CD4-positive, alpha-beta T cell treated with Interleukin-6 at 100 ng/mL for 8 hours (primary cell): ENCODE measurements at regions not wholly inside any gene's neighbourhood (a gene's known extent, or its start where the extent isn't known, plus 50 kb on each side); places are given as distances from the start of the nearest gene placed in this dataset.

Experiments used
- DNase-seq: peaks from one replicate; pipeline ENCODE4 v3.0.0-alpha.2; 2020; ENCODE audit warnings: mixed read lengths, low spot score

DNA sequence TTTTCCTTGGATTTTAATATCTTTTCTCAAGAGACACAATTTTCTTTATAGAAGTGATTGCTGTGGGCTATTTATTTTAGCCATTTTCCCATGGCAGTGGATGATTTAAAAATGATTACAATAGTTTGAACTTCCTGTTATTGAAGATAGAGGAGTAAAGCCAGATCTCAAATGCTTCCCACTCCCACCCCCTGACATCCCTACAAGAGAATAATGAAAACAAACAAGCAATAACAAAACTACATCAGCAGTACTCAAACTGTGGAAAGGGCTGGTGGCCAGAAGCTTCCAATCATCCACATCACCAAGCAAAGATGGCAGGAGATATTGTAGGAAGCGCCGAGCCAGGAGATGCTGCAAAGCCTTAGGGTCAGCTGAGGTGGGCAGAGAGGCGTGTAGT is 831.1 kb upstream of the NR2F2 start:
- no peak for DNase-seq

DNA sequence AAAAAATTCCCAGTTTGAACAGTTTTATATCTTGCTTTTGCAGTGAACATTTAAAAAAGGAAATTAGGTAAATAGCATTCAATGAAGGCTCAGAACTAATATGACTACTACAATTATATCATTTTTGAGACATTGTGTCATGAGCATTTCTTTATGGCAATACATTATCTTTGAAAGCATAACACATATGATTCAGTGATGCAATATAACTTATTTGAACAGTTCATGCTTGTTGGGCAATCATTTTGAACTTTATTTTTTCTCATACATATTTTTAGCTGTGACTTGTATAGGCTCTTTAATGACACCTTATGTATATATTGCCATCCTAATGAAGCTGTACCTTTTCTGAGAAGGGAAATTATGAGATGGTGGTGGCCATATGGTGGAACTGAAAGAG is 828.6 kb upstream of the NR2F2 start:
- no peak for DNase-seq

DNA sequence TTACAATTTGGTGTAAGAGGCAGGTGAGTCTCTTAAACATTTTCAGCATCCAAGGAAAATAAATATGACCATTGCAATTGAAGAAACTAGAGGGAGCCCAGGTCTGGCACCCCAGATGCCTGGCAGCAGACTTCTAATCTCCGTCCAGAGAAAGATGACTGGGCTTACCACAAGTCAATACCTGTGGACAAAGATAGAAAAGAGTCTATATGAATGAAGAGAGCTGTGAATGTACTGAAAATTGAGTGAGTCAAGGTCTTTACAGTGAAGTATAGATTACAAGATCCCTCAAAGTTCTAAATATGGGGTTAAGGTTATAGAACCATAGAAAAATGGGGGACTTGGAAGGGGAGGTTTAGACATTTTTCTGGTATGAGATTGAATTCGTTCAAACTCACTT is 827.4 kb upstream of the NR2F2 start:
- no peak for DNase-seq

DNA sequence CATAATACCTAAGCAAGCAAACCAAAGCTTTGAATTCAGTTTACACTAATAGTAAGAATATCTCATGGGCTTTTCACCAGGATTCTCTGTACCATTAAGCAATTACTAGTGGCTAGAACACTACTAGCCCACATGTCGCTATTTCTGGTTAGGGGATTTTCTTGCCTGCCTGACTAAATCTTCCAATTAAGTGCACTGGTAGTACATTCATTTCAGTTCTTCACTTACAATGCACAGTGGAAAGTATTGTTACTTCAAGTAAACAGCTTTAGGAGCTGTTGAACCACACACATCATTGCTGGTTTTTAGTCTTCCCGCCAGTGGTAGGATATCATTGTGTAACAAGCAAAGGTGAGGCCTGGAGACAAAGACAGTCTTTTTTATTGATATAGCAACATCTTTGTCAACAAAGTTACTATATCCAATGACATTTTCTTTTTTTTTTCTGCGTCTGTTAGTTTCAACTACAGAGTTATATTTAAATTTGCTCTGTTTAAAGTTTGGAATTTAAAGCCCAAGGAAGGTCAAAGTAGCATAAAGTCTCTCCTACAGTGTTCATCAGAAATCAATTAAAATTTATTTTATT is 826.8 kb upstream of the NR2F2 start:
- DNase-seq: no peak

DNA sequence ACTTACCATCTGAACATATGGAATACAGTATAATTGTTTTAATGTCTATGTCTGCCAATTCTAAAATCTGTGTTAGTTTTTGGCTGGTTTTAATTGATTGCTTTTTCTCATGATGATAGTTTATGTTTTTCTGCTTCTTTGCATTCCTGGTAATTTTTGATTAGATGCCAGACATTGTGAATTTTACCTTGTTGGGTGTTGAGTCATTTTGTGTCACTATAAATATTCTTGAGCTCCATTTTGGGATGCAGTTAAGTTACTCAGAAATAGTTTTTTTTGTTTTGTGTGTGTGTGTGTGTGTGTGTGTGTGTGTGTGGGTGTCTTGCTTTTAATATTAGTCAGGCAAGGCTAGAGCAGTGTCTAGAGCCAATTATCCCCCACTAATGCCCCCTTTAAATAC is 818.8 kb upstream of the NR2F2 start:
- no peak for DNase-seq

DNA sequence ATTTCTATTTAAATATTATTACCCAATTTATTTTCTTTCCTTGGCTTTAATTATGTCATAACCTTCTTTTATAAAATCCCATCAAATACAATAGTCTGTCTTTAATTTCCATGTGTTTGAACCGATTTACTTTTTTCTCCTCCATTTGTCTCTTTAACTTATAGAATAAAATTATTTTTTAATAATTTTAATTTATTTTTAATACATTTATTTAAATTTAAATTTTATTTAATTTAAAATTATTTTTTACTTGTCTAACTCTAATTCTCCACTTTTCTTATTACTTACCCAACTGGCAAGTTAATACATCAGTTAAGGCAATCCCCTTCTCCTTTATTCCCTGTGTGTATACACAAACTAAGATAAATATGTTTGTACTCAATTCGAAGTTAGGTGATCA is 817.6 kb upstream of the NR2F2 start:
- DNase-seq: no peak

DNA sequence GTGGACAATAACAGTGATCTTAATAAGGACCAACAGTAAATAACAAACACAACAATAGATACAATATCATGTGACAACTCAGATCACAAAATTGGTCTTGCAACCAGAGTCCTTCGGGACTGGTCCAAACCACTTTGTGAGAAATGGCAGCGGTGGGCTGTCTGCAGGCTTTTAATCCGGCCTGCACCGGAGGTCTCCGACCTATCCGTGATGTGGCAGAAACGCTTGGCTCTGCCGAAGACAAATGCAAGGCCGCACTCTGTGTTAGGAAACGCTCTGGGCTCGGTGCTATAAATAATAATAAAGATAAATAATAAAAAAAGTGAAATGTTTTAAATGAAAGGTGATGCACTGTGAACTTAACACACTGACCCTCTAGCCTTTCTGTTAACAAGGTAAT is 810.6 kb upstream of the NR2F2 start:
- DNase-seq: no peak

DNA sequence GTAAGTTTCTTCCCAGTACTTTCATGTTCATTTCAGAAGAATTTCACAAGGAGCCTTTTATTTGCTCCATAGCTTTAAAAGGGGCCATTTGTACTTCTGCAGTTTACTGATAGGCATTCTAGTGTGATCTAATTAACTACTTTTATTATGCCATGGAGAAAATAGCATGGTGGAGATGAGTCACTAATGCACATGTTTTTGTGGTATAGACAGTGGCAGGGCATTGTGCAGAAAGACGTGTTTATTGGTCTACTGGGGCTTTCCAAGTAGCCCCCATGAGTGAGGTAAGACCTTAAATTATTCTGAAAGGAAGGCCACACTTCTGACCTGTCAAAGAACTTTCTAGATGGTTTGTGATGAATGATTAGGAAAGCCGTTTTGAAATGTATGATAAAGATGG is 810.0 kb upstream of the NR2F2 start:
- no peak for DNase-seq

DNA sequence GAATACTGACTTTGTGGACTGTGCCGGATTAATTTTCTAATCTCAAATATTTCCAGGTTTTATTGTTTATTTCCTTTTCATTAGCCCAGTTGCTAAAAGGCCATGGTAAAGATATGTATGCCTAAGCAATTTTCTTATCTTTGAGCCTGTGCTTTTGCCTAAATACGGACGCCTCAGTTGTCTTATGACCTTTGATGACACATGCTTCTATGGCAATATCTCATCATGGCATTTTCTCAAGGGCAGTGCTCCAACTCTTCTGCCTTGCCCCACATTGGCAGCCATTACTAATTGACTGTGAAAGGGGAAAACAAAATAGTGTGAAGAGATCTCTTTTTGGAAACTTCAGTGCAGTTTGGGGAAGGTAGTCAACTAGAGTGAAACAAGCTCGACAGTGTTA is 809.6 kb upstream of the NR2F2 start:
- DNase-seq: no peak

DNA sequence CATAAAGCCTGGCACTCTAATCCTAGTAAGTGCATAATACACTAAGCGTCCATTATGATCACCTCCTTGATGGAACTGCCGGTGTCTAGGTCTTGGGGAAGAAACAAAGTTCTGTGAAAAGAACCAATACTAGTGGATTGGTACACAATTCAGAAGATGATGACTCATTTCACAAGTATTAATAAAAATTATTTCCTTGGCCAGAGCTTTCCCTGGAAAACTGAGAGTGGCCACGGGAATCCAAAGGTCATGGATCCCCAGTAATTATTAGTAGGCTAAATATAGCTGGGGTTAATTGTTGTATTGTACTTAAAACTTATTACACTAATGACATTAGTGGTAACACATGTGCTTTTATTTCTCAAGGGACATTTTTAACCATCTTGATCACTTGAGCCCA is 808.0 kb upstream of the NR2F2 start:
- DNase-seq: no peak

DNA sequence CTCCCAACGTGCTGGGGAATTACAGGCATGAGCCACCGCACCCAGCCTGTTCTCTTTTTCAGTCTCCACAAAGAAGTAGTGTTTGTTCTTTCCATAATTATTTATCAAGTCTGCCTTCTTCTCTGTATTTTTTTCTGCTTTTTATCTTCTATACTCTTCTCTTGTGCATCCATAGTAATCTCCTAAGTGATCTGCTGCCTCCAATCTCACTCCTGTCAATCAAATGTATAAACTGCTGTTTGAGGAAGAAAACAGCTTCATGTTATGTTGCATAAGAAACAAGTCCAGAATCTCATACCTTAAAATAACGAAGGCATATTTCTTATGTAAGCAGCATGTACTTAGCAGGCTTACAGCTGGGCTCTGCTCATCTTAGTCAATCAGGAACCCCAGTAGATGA is 801.6 kb upstream of the NR2F2 start:
- DNase-seq: no peak

DNA sequence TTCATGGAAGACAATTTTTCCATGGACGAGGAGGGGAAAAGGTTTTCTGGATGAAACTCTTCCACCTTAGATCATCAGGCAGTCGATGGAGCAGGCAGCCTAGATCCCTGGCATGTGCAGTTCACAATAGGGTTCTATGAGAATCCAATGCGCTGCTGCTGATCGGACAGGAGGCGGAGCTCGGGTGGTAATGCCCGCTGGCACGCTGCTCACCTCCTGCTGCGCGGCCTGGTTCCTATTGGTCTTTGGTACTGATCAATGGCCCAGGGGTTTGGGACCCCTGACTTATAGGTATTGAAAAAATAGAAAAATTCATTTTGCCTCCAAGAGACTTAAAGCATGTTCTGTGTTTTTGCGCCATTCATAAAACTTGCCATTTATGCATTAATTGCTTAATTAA is 793.9 kb upstream of the NR2F2 start:
- DNase-seq: no peak

DNA sequence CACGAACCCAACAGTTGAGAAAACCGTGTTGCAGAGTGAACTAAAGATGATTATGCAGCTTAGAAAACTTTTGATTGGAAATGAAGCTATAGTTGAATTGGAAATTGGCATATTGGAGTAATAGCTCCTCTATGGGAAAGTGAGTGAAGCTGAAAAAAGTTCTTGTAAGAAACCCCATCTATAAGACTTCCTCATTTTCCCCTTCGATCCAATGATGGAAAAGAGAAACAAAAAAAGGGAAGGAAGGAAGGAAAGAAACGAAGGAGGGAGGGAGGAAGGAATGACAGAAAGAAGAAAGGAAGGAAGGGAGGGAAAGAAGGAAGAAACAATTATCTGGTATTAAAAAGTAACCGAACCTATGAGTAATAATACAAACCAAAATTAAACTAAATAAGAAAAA is 791.8 kb upstream of the NR2F2 start:
- no peak for DNase-seq

DNA sequence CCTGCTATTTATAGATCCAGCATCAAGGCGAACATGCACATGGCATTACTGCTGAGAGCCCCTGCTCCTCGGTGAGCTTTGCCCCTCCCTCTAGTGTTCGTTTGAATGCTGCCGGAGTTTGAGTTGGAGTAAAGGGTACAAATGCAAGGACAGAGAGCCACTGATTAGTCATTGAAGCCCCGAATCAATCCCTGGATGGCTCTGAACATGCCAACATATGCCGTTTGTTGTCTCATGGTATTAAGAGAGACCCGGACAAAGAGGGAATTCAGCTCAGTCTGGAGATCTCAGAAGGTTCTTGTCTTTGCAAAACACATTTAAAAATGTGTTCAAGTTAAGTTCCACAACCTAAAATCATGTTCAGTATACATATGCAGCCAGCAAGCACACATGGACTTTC is 789.2 kb upstream of the NR2F2 start:
- no peak for DNase-seq

DNA sequence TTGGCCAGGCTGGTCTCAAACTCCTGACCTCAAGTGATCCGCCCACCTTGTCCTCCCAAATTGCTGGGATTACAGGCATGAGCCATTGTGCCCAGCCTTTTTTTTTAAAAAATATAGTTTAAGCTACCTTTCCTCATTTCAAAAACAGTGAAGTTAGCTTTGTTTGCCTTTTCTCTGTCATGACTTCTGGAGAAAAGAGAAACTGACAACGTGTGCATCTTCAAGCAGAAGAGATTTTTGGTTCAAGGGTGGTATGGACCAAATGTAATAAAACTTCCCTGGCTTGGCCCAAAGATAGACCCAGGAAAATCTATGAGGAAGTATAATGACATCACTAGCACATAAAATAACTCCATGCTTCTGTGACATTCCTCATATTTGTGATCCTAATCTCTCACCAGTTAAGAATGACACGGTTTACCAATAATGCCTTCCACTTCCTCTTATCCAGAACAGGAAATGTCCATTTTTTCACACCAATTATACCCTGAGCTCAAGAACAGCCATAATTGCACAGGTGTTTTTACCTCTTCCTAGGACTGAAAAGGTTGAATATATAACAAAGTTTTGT is 781.2 kb upstream of the NR2F2 start:
- DNase-seq: no peak

DNA sequence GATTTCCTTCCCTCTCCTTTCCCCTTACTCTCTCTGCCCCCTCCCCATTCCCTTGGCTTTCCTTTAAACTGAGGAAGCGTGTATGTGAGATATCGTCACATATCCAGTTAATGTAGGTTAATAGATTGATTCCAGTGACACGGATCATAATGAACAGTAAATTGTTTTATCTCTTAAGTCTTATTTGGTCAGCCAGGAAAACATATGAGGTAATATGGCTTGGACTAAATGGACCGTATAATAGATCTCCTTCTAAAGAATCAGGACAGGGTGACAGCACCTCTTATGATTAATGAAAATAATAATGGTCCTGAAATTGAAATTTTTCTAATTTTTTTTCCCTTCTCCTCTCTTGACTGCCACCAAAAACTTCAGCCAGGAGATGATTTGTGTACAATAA is 779.8 kb upstream of the NR2F2 start:
- DNase-seq: no peak

DNA sequence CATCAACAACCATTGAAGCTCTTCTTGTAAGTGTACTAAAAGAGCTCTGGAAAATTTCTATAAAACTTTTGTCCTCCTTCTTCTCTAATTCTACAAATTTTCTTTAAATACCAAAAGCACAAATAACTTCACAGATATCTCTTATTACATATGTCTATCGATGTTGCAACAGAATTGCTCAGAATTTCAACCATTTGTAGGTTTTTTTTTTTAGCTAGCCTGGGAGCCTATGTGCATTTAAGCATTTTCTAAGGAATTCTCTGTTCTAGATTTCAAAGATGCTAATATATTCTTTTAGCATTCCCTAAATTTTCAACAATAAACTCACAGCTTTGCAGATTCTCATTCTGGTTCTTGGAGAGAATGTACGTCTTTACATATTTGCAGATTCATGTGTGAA is 774.3 kb upstream of the NR2F2 start:
- no peak for DNase-seq

DNA sequence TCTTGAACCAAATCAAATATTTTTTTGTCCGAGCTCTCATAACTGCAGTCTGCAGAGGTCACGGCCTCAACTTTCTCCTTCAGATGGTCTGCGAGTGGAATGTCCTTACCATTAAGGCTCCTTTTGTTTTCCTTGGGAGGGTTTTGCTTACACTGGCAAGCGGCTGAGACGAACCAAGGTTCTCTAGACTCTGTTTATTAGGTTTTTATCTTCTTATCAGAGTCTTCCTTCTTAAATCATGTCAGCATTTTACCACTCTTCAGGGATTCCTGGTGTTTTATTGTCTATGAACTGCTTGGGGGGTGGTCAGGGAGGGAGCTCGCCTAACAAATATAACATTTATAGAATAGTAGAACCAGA is 773.7 kb upstream of the NR2F2 start:
- DNase-seq: no peak

DNA sequence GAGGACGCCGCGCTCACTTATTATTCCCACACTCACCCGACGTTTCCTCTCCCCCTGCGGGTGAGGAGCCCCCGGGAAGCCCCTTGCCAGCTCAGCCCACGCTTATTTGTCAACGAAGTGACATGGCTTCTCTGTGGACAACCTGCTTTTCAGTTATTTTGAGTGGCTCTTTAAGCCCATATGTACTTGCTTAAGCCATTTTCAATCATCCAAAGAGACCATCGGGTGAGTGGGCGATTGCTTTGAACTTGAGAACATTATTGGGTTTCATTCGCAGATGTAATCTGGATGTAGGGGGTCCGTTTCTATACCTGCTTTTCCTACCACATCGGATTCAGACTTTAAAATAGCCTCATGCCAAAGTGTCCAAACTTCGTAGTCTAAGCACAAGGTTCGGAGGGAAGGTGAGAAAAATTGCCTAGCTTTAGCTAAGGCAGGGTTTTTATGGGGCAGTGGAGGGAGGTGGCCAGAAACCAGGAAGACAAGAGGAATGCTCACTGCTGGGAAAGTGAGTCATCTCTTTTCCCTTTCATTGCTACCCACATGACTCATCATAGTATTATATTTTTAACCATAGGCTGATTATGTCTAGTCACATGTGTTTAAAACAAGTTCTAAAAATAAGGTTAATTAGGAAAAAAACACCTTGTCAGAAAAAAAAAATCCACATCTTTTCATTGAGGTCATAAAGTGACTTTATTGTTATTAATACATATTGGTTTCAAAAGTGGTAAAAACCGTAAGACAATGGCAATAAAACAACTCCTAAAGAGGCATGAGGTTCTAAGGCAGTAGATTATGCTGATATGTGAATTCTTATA is 773.1 kb upstream of the NR2F2 start:
- DNase-seq: no peak

DNA sequence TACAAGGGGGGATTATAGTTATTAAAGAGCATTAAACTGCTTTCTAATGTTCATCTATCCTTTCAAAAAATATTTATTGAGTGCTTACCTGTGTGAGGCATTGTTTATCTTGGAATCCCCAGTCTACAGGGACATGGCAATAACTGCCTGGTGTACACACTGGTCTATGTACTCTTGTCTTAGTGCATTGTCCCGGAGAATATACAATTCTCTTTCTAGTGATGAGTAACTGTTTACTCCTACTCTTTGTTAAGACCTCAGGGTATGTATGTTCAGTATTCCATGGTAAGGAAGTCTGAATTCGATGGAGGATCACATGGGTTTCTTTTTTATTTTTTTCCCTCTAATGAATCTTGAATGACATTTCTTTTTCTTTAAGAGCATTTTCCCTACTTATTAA is 772.4 kb upstream of the NR2F2 start:
- DNase-seq: no peak

DNA sequence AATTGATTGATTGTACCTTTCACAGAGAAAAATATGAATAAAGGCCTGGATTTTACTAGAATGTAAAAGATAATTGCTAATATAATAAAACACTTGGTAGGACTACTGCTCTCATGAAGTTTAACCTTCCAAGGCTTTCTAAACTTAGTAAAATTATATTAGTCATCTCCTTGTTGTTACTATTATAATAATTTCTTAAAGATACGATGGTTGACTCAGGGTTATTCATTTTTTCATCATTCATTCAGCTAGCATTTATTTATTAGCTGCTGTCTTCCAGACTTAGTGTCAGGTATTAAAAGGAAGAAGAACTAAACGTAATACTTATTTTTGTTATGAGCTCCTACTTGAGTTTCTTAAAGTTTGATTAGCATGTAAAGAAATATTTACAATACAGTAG is 771.6 kb upstream of the NR2F2 start:
- DNase-seq: no peak

DNA sequence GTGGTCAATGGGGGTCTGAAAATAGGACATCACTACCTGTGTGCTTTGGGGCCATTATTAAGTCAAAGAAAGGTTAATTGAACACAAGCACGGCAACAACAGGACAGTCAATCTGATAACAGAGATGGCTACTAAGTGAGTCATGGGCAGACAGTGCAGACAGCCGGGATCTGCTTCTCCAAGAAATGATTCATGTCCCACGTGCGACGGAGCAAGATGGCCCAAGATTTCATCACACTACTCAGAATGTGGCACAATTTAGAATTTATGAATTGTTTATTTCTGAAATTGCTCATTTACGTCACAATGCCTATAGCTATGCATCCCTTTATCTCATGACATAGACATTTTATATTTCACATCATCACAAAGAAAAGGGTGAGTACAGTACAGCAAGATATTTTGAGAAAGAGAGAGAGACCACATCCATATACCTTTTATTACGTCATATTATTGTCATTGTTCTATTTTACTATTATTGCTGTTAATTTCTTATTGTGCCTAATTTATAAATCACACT is 770.6 kb upstream of the NR2F2 start:
- DNase-seq: no peak

DNA sequence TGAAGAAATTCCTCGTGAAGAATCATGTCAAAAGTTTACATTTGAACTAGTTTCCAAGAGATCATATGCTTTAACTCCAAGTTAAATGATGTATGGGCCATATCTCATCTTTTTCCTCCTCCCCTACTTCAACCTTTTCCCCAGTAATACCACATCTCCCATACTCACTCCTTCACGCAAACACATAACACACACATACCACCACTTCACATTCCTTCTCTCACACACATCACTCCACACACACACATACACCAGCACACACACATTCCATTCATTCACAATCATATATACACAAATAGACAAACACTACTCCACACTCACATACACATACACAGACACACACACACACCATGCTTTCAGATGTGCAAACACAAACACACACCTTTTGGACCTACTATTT is 769.0 kb upstream of the NR2F2 start:
- no peak for DNase-seq

DNA sequence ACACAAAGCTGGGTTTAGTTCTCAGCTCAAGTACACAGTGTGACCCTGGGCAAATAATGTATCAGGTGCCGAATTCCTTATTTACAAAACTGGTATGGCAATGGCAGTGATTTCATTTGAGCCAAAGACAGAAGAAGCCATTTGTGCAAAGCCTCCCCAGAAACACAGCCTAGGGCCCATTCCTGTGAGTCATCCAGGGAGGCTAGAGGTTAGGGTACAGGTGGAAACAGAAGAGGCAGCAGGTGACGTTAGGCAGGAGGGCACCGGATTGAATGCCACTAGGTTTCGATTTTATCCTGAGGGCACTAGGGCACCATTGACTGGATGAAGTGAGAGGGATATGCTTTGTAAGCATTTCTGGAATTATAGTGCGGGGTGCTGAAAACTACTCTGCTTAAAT is 766.9 kb upstream of the NR2F2 start:
- DNase-seq: no peak
